ENCODE measurements at regions not wholly inside any gene's neighbourhood (a gene's known extent, or its start where the extent isn't known, plus 50 kb on each side); places are given as distances from the start of the nearest gene placed in this dataset.
A peak's percentile ranks its signal among the peaks of the same experiment; 100 is the strongest.
"Not testable (repeated sequence)": the region's sequence is repeated elsewhere in the genome, so short reads cannot be mapped to it uniquely, and the experiment has no call there.

- no peaks in the 10 kb centered on the region; a peak in 1 of 22 replicates for H3K9me3 ChIP-seq (replicated peaks in 1 of 11)
- H3K27ac ChIP-seq: no peak overlapping the region
- H3K9ac ChIP-seq: no peak overlapping the region
- no peak for TF ChIP-seq Cebpa-rat (IDR thresholded peaks at IDR 0.05)
- H3K4me3 ChIP-seq: no peak overlapping the region
- no peaks in the 10 kb centered on the region for H3K27me3 ChIP-seq
- H3K36me3 ChIP-seq: no peaks in the 10 kb centered on the region
- peak overlapping the region in 5 of 11 experiments; percentile 3 to 37 (median 12); a peak in 5 of 22 replicates for H3K4me2 ChIP-seq
- H4K20me1 ChIP-seq: no peaks in the 10 kb centered on the region
- peaks cover 0 to 7% (median 3%) of the 10 kb centered on the region in 10 experiments; a peak in 6 of 20 replicates for H3K4me1 ChIP-seq
These were observed 90.3 kb downstream of the C11orf87 start for GRCh38 chr11:109512249-109512648.

DNA sequence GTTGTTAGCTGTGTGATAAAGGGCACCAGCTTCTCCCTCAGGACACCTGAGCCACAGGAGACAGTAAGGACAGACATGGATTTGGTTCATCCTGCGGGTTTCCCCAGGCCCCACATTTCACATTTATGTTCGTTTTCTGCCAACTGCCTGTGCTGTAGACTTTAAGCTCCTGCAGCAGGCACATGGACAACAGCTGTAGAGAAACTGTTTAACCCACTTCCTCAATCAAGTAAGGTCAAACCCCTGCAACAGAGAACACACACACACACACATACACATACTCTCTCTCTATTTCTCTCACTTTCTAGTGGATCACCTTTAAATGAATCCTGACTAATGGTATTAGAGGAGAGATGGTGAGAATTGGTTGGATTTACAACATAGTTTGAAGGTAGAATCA, 90.7 kb downstream of the C11orf87 start:
- Histone ChIP-seq H3K9me3 (replicated peaks in 1 of 11) (no peaks in the 10 kb centered on the region; a peak in 1 of 22 replicates), H3K4me3 (no peak overlapping the region), H4K20me1 (no peaks in the 10 kb centered on the region), H3K4me2 (peak overlapping the region in 5 of 11 experiments; percentile 3 to 37 (median 12); a peak in 6 of 22 replicates), H3K27ac (no peak overlapping the region), H3K27me3 (no peaks in the 10 kb centered on the region), H3K4me1 (peaks cover 0 to 7% (median 3%) of the 10 kb centered on the region in 10 experiments; a peak in 6 of 20 replicates), H3K9ac (no peak overlapping the region), H3K36me3 (no peaks in the 10 kb centered on the region)
- TF ChIP-seq Cebpa-rat (IDR thresholded peaks at IDR 0.05): no peak

DNA sequence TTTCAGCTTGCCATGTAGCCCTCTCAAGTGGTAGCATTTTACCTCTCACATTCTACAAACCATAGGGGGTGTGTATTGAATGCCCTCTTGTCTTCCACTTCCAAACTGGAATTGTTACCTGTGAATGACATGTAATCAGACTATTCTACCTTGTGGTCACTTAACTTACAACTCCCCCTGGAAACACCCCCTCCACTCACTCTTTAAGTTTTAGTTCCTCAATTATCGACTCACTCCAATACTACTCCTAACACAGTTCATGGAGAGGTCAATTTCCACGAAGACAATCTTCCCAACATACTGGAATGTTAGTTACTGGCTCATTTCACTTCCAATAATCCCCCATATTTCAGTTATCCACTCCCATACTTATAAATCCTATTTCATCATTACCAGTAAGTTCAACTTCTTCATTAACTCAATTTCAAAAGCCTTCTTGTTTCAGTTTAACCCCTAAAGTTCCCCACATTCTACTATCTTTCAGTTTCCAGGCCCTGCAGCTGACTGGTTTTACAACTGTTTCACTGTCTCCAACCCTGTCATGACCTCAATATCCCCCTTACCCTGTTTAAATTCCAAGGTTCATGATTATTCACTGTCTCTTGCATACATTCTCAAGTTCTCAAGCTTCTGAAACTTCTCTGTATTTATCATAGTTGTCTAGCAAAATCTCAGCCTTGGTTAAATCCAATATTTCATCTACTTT, 92.5 kb downstream of the C11orf87 start:
- Histone ChIP-seq H3K4me2 (no peak overlapping the region), H3K9me3 (replicated peaks in 1 of 11) (no peaks in the 10 kb centered on the region; a peak in 1 of 22 replicates), H3K9ac (no peak overlapping the region), H3K27ac (no peak overlapping the region), H3K4me3 (no peak overlapping the region), H3K4me1 (peaks cover 0 to 7% (median 3%) of the 10 kb centered on the region in 10 experiments; a peak in 6 of 20 replicates), H3K27me3 (no peaks in the 10 kb centered on the region), H4K20me1 (no peaks in the 10 kb centered on the region), H3K36me3 (no peaks in the 10 kb centered on the region)
- no peak for TF ChIP-seq Cebpa-rat (IDR thresholded peaks at IDR 0.05)

DNA sequence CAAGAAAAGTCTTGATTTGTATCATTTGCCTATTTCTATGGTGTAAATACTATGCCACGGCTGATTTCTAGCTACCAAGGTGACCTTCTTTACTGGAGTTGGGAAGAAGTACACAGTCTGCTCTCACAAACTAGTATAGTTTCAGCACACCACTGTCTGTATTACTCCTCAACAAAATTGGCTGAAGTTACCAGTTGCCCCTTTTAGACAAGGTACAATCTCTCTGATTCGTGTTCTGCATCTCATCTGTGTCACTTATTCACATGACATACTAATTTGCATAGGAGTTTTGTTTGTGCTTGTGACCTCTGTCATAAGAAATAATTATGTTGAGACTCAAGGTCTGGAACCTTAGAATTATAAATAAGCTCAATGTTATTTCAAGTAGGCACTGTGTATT, 97.3 kb downstream of the C11orf87 start:
- no peak overlapping the region for H3K27ac ChIP-seq
- no peak for TF ChIP-seq Cebpa-rat (IDR thresholded peaks at IDR 0.05)
- no peak overlapping the region for H3K9ac ChIP-seq
- no peaks in the 10 kb centered on the region for H3K27me3 ChIP-seq
- no peaks in the 10 kb centered on the region for H4K20me1 ChIP-seq
- H3K4me3 ChIP-seq: no peak overlapping the region
- no peaks in the 10 kb centered on the region for H3K4me1 ChIP-seq
- no peak overlapping the region for H3K4me2 ChIP-seq
- no peaks in the 10 kb centered on the region for H3K36me3 ChIP-seq
- H3K9me3 ChIP-seq (replicated peaks in 1 of 11): no peaks in the 10 kb centered on the region

GRCh38 chr11:109521571-109522086, 99.6 kb downstream of the C11orf87 start:
- Histone ChIP-seq H3K27ac (no peak overlapping the region), H4K20me1 (no peaks in the 10 kb centered on the region), H3K9me3 (replicated peaks in 1 of 11) (no peaks in the 10 kb centered on the region), H3K36me3 (no peaks in the 10 kb centered on the region), H3K27me3 (no peaks in the 10 kb centered on the region), H3K4me3 (no peak overlapping the region), H3K9ac (no peak overlapping the region), H3K4me2 (no peak overlapping the region), H3K4me1 (peaks cover 0 to 4% (median 0%) of the 10 kb centered on the region in 10 experiments; a peak in 1 of 20 replicates)
- no peak for TF ChIP-seq Cebpa-rat (IDR thresholded peaks at IDR 0.05)

DNA sequence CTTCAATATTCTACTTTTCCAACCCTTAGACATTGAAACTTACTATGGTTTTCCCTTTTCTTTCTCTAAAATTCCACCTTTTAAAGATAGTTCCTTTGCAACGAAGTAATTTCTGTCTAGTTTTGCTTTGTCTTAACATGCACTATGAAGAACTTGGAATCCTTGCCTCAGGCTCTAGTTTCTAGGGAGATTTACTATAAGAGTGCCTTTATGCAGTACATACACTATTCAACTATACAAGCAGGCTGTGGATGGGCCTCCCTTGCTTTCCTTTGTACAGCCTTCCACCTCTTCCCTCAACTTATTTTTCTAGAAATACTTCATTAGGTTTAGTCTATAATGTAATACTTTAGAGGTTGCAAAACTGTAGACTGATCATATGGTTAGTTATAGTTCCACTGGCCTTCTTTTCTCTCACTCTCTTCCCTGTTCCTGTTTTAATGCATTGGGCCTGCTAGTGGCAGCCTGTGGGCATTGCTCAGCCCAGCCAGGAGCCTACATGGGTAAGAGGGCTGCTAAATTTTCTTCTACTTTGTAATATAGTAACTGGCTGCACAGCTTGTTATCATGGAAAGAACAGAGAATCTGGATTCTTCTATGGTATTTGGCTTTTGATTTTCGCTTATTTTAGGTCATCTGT, 100.2 kb downstream of the C11orf87 start:
- Histone ChIP-seq H4K20me1 (no peaks in the 10 kb centered on the region), H3K9me3 (replicated peaks in 1 of 11) (no peaks in the 10 kb centered on the region), H3K4me3 (no peak overlapping the region), H3K36me3 (no peaks in the 10 kb centered on the region), H3K27me3 (no peaks in the 10 kb centered on the region), H3K9ac (no peak overlapping the region), H3K4me1 (peaks cover 0 to 7% (median 0%) of the 10 kb centered on the region in 10 experiments; a peak in 1 of 20 replicates), H3K4me2 (no peak overlapping the region), H3K27ac (no peak overlapping the region)
- TF ChIP-seq Cebpa-rat (IDR thresholded peaks at IDR 0.05): no peak

DNA sequence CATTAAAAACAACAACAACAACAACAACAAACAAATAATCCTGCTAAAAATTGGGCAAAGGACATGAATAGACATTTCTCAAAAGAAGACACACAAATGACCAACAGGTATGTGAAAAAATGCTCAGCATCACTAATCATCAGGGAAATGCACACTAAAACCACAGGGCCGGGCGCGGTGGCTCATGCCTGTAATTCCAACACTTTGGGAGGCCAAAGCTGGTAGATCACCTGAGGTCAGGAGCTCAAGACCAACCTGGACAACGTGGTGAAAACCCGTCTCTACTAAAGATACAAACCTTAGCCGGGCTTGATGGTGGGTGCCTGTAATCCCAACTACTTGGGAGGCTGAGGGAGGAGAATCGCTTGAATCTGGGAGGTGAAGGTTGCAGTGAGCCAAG, 103.6 kb downstream of the C11orf87 start:
- H4K20me1 ChIP-seq; H3K9me3 ChIP-seq (replicated peaks in 1 of 11); H3K4me3 ChIP-seq; H3K4me2 ChIP-seq; H3K27me3 ChIP-seq; H3K27ac ChIP-seq; H3K4me1 ChIP-seq; H3K9ac ChIP-seq; H3K36me3 ChIP-seq: not testable (repeated sequence)

- Histone ChIP-seq H3K9ac (no peak overlapping the region), H4K20me1 (no peaks in the 10 kb centered on the region), H3K27ac (no peak overlapping the region), H3K4me3 (no peak overlapping the region), H3K9me3 (replicated peaks in 1 of 11) (no peaks in the 10 kb centered on the region), H3K4me1 (peaks cover 0 to 7% (median 0%) of the 10 kb centered on the region in 10 experiments; a peak in 1 of 20 replicates), H3K36me3 (no peaks in the 10 kb centered on the region), H3K27me3 (no peaks in the 10 kb centered on the region), H3K4me2 (no peak overlapping the region)
- no peak for TF ChIP-seq Cebpa-rat (IDR thresholded peaks at IDR 0.05)
These were observed 104.1 kb downstream of the C11orf87 start for GRCh38 chr11:109526061-109526460.

- Histone ChIP-seq H3K4me3 (no peak overlapping the region), H3K27me3 (no peaks in the 10 kb centered on the region), H3K9me3 (replicated peaks in 1 of 11) (no peaks in the 10 kb centered on the region), H3K9ac (no peak overlapping the region), H3K4me1 (peaks cover 0 to 7% (median 0%) of the 10 kb centered on the region in 10 experiments; a peak in 1 of 20 replicates), H3K36me3 (no peaks in the 10 kb centered on the region), H3K4me2 (no peak overlapping the region), H4K20me1 (no peaks in the 10 kb centered on the region), H3K27ac (no peak overlapping the region)
- TF ChIP-seq Cebpa-rat (IDR thresholded peaks at IDR 0.05): no peak
These were observed 104.9 kb downstream of the C11orf87 start for GRCh38 chr11:109526931-109527330.
